ENCODE measurements at regions not wholly inside any gene's neighbourhood (a gene's known extent, or its start where the extent isn't known, plus 50 kb on each side); places are given as distances from the start of the nearest gene placed in this dataset.

DNA sequence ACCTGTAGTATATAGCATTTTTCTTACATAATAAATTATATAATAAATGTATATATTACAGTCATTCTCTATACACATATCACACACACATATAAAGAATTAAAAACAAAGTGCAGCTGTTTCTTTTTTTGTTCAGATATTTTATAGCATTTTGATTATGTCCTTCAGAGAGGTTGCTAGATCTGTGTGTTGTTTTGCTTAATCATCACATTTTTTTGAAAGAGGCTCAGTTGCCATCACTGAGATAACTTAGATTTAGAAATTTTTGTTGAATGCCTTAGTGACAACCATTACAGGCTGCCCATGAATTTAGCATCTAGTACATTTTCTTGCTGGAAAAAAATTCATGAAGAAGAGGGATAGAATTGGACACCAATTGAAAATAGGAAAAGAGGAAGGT is 545.2 kb upstream of the PCDH9 start:
- TF ChIP-seq EZH2 (IDR thresholded peaks at IDR 0.05) = no peak
- no peak for TF ChIP-seq POLR2AphosphoS5 (IDR thresholded peaks at IDR 0.05; ENCODE audit: borderline replicate concordance, low read depth, low read length)
- TF ChIP-seq FOXP2 (optimal IDR thresholded peaks at IDR 0.05; ENCODE audit: control extremely low read depth, extremely low read length, insufficient read depth) = no peak

Data from SK-N-MC (cell line).